Stimulated activated CD8-positive, alpha-beta memory T cell treated with anti-CD3 and anti-CD28 coated beads, Interleukin-15, amount 100 ng/mL, for 48 hours (primary cell): ENCODE measurements at regions not wholly inside any gene's neighbourhood (a gene's known extent, or its start where the extent isn't known, plus 50 kb on each side); places are given as distances from the start of the nearest gene placed in this dataset.
"Not testable (repeated sequence)": the region's sequence is repeated elsewhere in the genome, so short reads cannot be mapped to it uniquely, and the experiment has no call there.

Experiments
- DNase-seq, 2 donors: peaks; one replicate each; pipeline ENCODE4 v3.0.0-alpha.2; 2020; ENCODE audit warnings: low read depth in 2 of 2

- DNase-seq = no peak
Measured at GRCh38 chrY:20891440-20892160, 135.7 kb downstream of the RPS4Y2 start.

- DNase-seq = not testable (repeated sequence)
Measured at GRCh38 chrY:20925350-20926091, 169.6 kb downstream of the RPS4Y2 start.

- no peak for DNase-seq
Measured at GRCh38 chrY:20929691-20930342, 173.9 kb downstream of the RPS4Y2 start.

GRCh38 chrY:20936709-20937251 lies 180.9 kb downstream of the RPS4Y2 start:
- not testable (repeated sequence) for DNase-seq

GRCh38 chrY:20961512-20961911 lies 205.6 kb downstream of the RPS4Y2 start:
- DNase-seq = no peak

- DNase-seq = no peak
Measured at GRCh38 chrY:20967828-20968227, 211.9 kb downstream of the RPS4Y2 start.

GRCh38 chrY:20968237-20968636 lies 212.3 kb downstream of the RPS4Y2 start:
- no peak for DNase-seq

GRCh38 chrY:20971371-20971770 lies 215.5 kb downstream of the RPS4Y2 start:
- DNase-seq = no peak

- DNase-seq = no peak
Measured at GRCh38 chrY:20986037-20986436, 230.1 kb downstream of the RPS4Y2 start.

GRCh38 chrY:20990123-20990522 lies 234.2 kb downstream of the RPS4Y2 start:
- DNase-seq = no peak

- no peak for DNase-seq
Measured at GRCh38 chrY:20990869-20991548, 235.1 kb downstream of the RPS4Y2 start.

- DNase-seq = no peak
Measured at GRCh38 chrY:20997355-20997754, 241.4 kb downstream of the RPS4Y2 start.

GRCh38 chrY:20998016-20998415 lies 242.1 kb downstream of the RPS4Y2 start:
- no peak for DNase-seq

GRCh38 chrY:20998483-20998882 lies 242.6 kb downstream of the RPS4Y2 start:
- no peak for DNase-seq

- DNase-seq = no peak
Measured at GRCh38 chrY:21001102-21001501, 245.2 kb downstream of the RPS4Y2 start.

GRCh38 chrY:21003059-21003458 lies 247.2 kb downstream of the RPS4Y2 start:
- DNase-seq = no peak

- no peak for DNase-seq
Measured at GRCh38 chrY:21005531-21005930, 249.6 kb downstream of the RPS4Y2 start.

- DNase-seq = no peak
Measured at GRCh38 chrY:21021811-21022210, 265.9 kb downstream of the RPS4Y2 start.

- no peak for DNase-seq
Measured at GRCh38 chrY:21022326-21023044, 266.6 kb downstream of the RPS4Y2 start.

GRCh38 chrY:21023906-21024305 lies 268.0 kb downstream of the RPS4Y2 start:
- no peak for DNase-seq

GRCh38 chrY:21028506-21028905 lies 272.6 kb downstream of the RPS4Y2 start:
- DNase-seq = no peak
